ENCODE measurements at regions not wholly inside any gene's neighbourhood (a gene's known extent, or its start where the extent isn't known, plus 50 kb on each side); places are given as distances from the start of the nearest gene placed in this dataset.

DNA sequence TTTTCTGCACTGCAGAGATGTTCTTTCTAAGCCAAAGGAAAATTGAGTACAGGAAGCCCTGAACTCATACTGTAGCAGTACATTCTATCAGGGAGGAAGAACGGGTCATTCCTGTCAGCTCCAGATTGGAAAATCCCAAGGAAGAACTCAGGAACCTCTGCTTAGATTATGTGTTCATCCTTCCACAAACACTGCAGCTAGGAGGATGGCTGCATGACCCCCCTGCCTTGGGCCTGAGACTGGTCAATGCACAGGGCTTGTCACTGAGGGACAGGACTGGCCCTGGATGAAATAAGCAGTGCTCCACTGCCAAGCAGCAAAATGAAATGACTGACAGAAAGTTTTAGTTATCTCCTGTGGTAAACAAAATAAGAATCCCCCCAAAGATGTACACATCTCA lies 1406.8 kb upstream of the TMEM132C start:
- H4K20me1 ChIP-seq (ENCODE audit: low read depth, low read length) = no peaks in the 10 kb centered on the region
- H3K27me3 ChIP-seq (ENCODE audit: low read length) = no peaks in the 10 kb centered on the region
- TF ChIP-seq, protein P1, sequence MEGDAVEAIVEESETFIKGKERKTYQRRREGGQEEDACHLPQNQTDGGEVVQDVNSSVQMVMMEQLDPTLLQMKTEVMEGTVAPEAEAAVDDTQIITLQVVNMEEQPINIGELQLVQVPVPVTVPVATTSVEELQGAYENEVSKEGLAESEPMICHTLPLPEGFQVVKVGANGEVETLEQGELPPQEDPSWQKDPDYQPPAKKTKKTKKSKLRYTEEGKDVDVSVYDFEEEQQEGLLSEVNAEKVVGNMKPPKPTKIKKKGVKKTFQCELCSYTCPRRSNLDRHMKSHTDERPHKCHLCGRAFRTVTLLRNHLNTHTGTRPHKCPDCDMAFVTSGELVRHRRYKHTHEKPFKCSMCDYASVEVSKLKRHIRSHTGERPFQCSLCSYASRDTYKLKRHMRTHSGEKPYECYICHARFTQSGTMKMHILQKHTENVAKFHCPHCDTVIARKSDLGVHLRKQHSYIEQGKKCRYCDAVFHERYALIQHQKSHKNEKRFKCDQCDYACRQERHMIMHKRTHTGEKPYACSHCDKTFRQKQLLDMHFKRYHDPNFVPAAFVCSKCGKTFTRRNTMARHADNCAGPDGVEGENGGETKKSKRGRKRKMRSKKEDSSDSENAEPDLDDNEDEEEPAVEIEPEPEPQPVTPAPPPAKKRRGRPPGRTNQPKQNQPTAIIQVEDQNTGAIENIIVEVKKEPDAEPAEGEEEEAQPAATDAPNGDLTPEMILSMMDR (IDR thresholded peaks at IDR 0.05; ENCODE audit: insufficient read depth, low read length, poor library complexity, severe bottlenecking) = no peak
- no peak for TF ChIP-seq EZH2phosphoT487 (conservative IDR thresholded peaks at IDR 0.05; ENCODE audit: low read length)
- no peaks in the 10 kb centered on the region for H3K79me2 ChIP-seq (ENCODE audit: insufficient read depth, low read length)
- H3K36me3 ChIP-seq (ENCODE audit: low read length) = no peaks in the 10 kb centered on the region
- H3K4me3 ChIP-seq (ENCODE audit: insufficient read depth, low read length, poor library complexity, severe bottlenecking) = no peak overlapping the region
- H3F3A ChIP-seq (ENCODE audit: insufficient read depth) = no peaks in the 10 kb centered on the region
- H3K9me2 ChIP-seq (replicated peaks; ENCODE audit: insufficient read depth, low read length) = no peaks in the 10 kb centered on the region
- H3K9me3 ChIP-seq (ENCODE audit: insufficient read depth, low read length) = no peaks in the 10 kb centered on the region
- H3K9ac ChIP-seq (ENCODE audit: low read length) = no peak overlapping the region
- no peak overlapping the region for H3K27ac ChIP-seq (ENCODE audit: low read depth, low read length)
- no peak overlapping the region for H3K4me2 ChIP-seq (ENCODE audit: low read depth, low read length, poor library complexity, severe bottlenecking)
- no peak overlapping the region for H2AFZ ChIP-seq (ENCODE audit: low read depth, low read length, severe bottlenecking)

GRCh38 chr12:126862500-126862899 lies 1404.5 kb upstream of the TMEM132C start:
- Histone ChIP-seq H3F3A (ENCODE audit: insufficient read depth) (no peaks in the 10 kb centered on the region), H3K4me3 (ENCODE audit: insufficient read depth, low read length, poor library complexity, severe bottlenecking) (no peak overlapping the region), H2AFZ (ENCODE audit: low read depth, low read length, severe bottlenecking) (no peak overlapping the region), H3K27me3 (ENCODE audit: low read length) (no peaks in the 10 kb centered on the region), H3K4me2 (ENCODE audit: low read depth, low read length, poor library complexity, severe bottlenecking) (no peak overlapping the region), H3K9me3 (ENCODE audit: insufficient read depth, low read length) (no peaks in the 10 kb centered on the region), H4K20me1 (ENCODE audit: low read depth, low read length) (no peaks in the 10 kb centered on the region), H3K36me3 (ENCODE audit: low read length) (no peaks in the 10 kb centered on the region), H3K9ac (ENCODE audit: low read length) (no peak overlapping the region), H3K79me2 (ENCODE audit: insufficient read depth, low read length) (no peaks in the 10 kb centered on the region), H3K27ac (ENCODE audit: low read depth, low read length) (no peak overlapping the region), H3K9me2 (replicated peaks; ENCODE audit: insufficient read depth, low read length) (no peaks in the 10 kb centered on the region)
- TF ChIP-seq EZH2phosphoT487 (conservative IDR thresholded peaks at IDR 0.05; ENCODE audit: low read length) = no peak
- TF ChIP-seq, protein P1 (IDR thresholded peaks at IDR 0.05; ENCODE audit: insufficient read depth, low read length, poor library complexity, severe bottlenecking) = no peak

DNA sequence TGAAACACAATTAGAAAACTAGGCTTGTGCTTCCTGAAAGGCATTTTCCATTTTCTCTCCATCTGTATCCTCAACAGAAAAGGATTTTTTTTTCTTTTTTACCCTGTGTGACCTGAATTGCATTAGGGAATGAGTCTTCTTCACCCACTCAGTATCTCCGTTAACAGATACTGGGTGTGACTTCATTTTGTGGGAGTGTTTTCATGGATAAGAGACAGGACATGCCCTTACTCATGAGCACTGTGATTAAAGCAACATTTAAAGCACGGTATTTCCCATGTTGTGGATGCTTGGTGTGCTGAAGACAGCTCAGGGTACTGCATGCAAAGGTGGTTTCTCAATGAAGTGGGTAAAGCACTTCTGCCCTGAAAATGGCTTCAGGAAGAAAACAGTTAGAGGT lies 1397.3 kb upstream of the TMEM132C start:
- H3K79me2 ChIP-seq (ENCODE audit: insufficient read depth, low read length) = no peaks in the 10 kb centered on the region
- H3K9me2 ChIP-seq (replicated peaks; ENCODE audit: insufficient read depth, low read length) = no peaks in the 10 kb centered on the region
- no peaks in the 10 kb centered on the region for H3K27me3 ChIP-seq (ENCODE audit: low read length)
- H3K9me3 ChIP-seq (ENCODE audit: insufficient read depth, low read length) = no peaks in the 10 kb centered on the region
- H3K9ac ChIP-seq (ENCODE audit: low read length) = no peak overlapping the region
- H3K27ac ChIP-seq (ENCODE audit: low read depth, low read length) = no peak overlapping the region
- H3K4me3 ChIP-seq (ENCODE audit: insufficient read depth, low read length, poor library complexity, severe bottlenecking) = no peak overlapping the region
- no peak overlapping the region for H3K4me2 ChIP-seq (ENCODE audit: low read depth, low read length, poor library complexity, severe bottlenecking)
- no peaks in the 10 kb centered on the region for H3F3A ChIP-seq (ENCODE audit: insufficient read depth)
- H3K36me3 ChIP-seq (ENCODE audit: low read length) = no peaks in the 10 kb centered on the region
- no peaks in the 10 kb centered on the region for H4K20me1 ChIP-seq (ENCODE audit: low read depth, low read length)
- TF ChIP-seq, protein P1 (IDR thresholded peaks at IDR 0.05; ENCODE audit: insufficient read depth, low read length, poor library complexity, severe bottlenecking) = no peak
- TF ChIP-seq EZH2phosphoT487 (conservative IDR thresholded peaks at IDR 0.05; ENCODE audit: low read length) = no peak
- no peak overlapping the region for H2AFZ ChIP-seq (ENCODE audit: low read depth, low read length, severe bottlenecking)
